ENCODE measurements at regions not wholly inside any gene's neighbourhood (a gene's known extent, or its start where the extent isn't known, plus 50 kb on each side); places are given as distances from the start of the nearest gene placed in this dataset.

DNA sequence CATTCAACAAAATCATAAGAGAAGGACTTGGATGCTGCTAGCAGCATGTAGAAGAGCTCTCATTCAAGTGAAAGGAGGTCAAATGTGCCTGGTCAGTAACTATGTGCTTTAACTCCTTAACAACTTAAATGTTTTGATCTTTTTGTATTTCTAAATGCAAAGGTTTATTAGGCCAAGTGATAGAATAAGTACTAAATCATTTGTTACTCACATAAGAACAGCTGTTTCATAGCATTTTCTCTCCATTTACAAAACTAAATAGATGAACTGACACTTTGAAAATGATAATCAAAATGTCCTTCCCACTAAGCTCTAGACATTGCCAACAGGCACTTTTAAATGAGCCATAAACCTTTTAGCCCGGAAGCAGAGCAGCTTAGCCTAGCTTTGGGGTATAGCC lies 254.3 kb upstream of the PRMT6 start:
- TF ChIP-seq, protein P1, sequence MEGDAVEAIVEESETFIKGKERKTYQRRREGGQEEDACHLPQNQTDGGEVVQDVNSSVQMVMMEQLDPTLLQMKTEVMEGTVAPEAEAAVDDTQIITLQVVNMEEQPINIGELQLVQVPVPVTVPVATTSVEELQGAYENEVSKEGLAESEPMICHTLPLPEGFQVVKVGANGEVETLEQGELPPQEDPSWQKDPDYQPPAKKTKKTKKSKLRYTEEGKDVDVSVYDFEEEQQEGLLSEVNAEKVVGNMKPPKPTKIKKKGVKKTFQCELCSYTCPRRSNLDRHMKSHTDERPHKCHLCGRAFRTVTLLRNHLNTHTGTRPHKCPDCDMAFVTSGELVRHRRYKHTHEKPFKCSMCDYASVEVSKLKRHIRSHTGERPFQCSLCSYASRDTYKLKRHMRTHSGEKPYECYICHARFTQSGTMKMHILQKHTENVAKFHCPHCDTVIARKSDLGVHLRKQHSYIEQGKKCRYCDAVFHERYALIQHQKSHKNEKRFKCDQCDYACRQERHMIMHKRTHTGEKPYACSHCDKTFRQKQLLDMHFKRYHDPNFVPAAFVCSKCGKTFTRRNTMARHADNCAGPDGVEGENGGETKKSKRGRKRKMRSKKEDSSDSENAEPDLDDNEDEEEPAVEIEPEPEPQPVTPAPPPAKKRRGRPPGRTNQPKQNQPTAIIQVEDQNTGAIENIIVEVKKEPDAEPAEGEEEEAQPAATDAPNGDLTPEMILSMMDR (IDR thresholded peaks at IDR 0.05; ENCODE audit: extremely low read depth in 1 of 2, insufficient read depth in 1 of 2, low read depth in 1 of 2, low read length in 2 of 2): no peak
- TF ChIP-seq POLR2A (IDR thresholded peaks at IDR 0.05; ENCODE audit: low read depth, low read length) (no peak), MYC (IDR thresholded peaks at IDR 0.05; ENCODE audit: low read depth, low read length) (no peak), EZH2 (IDR thresholded peaks at IDR 0.05; ENCODE audit: borderline replicate concordance, low read depth, low read length, severe bottlenecking) (no peak), POLR2AphosphoS5 (IDR thresholded peaks at IDR 0.05; ENCODE audit: insufficient read depth, low read depth, low read length) (no peak), GATA2 (IDR thresholded peaks at IDR 0.05; ENCODE audit: insufficient read depth, insufficient read length, low read depth, low read length) (no peak)
- TF ChIP-seq, protein P2, sequence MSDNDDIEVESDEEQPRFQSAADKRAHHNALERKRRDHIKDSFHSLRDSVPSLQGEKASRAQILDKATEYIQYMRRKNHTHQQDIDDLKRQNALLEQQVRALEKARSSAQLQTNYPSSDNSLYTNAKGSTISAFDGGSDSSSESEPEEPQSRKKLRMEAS (IDR thresholded peaks at IDR 0.05; ENCODE audit: insufficient read depth, insufficient read length): no peak

Data from endothelial cell of umbilical vein (primary cell).